OCI-LY3 (cell line): ENCODE measurements at regions not wholly inside any gene's neighbourhood (a gene's known extent, or its start where the extent isn't known, plus 50 kb on each side); places are given as distances from the start of the nearest gene placed in this dataset.

ENCODE experiments used
- EZH2phosphoT487 ChIP-seq: fragments of 200-600 bp; shearing (Covaris generic); IDR thresholded peaks from 2 replicates; pipeline ENCODE4 v1.6.1; 2018; ENCODE audit warnings: antibody characterized with exemption, mixed run types, low read depth
- TF ChIP-seq, protein P1 (sequence below): fragments of 200-600, 300-600 bp; sonication (generic); IDR thresholded peaks from 2 replicates; pipeline ENCODE4 v1.5.1; 2014; ENCODE audit warnings: antibody characterized with exemption, low read length, low read depth

DNA sequence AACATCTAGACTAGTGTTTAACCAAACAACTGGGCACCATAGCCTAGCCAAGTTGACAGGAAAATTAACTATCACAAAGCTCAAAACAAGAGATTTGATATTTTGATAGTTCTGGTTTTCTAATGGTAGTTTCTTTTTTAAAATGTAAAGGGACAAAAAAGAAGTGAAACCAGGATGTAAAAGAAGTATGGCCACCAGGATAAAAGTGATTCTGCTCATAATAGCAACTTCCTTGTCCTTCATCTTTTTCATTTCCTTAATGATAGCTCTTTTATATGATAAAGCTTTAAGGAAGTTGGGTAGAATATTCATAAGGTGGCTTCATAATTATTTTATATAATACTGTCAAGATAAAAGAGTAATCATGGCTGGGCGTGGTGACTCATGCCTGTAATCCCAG, 139.1 kb downstream of the BASP1 start:
- TF ChIP-seq, protein P1, sequence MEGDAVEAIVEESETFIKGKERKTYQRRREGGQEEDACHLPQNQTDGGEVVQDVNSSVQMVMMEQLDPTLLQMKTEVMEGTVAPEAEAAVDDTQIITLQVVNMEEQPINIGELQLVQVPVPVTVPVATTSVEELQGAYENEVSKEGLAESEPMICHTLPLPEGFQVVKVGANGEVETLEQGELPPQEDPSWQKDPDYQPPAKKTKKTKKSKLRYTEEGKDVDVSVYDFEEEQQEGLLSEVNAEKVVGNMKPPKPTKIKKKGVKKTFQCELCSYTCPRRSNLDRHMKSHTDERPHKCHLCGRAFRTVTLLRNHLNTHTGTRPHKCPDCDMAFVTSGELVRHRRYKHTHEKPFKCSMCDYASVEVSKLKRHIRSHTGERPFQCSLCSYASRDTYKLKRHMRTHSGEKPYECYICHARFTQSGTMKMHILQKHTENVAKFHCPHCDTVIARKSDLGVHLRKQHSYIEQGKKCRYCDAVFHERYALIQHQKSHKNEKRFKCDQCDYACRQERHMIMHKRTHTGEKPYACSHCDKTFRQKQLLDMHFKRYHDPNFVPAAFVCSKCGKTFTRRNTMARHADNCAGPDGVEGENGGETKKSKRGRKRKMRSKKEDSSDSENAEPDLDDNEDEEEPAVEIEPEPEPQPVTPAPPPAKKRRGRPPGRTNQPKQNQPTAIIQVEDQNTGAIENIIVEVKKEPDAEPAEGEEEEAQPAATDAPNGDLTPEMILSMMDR = no peak
- TF ChIP-seq EZH2phosphoT487 = no peak
